Hematopoietic multipotent progenitor cell treated with erythropoietin and hydrocortisone succinate and interleukin-3 and kit ligand, for 6 days (in vitro differentiated cells): ENCODE measurements at regions not wholly inside any gene's neighbourhood (a gene's known extent, or its start where the extent isn't known, plus 50 kb on each side); places are given as distances from the start of the nearest gene placed in this dataset.

ENCODE experiments used
- DNase-seq: peaks from one replicate; pipeline ENCODE4 v3.0.0-alpha.2; 2015

DNA sequence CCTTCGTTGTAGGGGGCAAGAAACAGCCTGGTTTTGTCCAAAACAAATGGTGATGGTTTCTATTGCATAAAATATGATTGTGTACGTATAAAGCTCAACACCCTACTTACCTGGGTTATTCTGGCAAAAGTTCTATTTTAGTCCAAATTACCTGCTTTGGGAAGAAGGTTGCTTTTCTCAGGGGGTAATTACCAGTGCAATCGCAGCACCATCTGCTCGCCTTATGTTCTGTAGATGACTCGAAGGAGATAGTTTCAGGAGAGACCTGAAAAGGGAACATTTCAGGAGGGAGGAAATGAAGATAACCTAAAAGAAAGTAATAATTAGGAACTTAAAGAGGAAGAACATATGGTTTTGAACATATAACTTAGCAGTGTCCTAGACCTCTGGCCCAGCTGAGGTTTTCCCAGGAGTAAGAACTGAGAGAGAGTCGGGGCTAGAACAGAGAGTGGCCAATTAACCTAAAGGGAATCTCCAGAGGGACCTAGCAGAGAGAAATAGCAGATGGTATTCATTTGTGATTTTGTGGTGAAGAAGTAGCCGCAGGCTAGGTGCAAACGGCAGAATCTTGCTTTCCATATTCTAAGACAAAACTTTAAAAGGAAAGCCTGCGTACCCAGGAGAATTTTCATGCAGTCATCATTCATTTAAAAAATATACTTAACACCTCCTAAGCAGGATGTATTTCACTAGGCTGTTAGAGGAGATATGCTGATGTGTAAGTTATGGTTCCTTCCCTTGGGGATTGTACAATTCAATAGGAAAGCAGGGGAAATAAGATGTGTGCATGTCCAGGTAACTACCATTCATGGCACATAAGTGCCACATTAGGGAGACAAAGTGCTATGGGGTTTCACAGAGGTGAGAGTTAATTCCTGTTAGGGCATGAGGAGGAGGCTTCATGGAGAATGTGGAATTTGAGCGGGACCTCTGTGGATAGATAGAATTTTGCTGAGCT lies 113.0 kb upstream of the SLC10A2 start:
- DNase-seq: no peak

GRCh38 chr13:103174966-103175365 lies 108.7 kb upstream of the SLC10A2 start:
- DNase-seq: no peak

GRCh38 chr13:103168901-103169508 lies 102.8 kb upstream of the SLC10A2 start:
- no peak for DNase-seq

DNA sequence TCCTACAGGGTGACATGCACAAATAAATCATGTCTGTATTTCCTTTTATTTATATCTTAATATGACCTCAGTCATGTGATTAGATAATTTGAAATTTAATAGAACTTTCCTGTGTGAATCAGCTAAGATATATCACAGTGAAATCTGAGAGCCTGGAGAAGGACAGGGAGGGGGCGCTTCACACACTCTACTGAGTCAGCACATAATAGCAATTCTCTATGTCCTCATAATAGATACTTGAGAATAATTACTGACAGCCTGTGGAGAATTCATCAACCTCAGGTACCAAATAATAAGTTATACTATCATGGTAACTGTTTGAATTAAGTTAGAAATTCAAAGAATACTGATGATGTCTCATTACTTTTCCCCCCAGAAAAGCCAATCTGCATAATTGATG lies 98.0 kb upstream of the SLC10A2 start:
- no peak for DNase-seq

GRCh38 chr13:103161476-103161875 lies 95.3 kb upstream of the SLC10A2 start:
- DNase-seq: no peak

GRCh38 chr13:103157434-103158145 lies 91.4 kb upstream of the SLC10A2 start:
- no peak for DNase-seq

GRCh38 chr13:103157016-103157415 lies 90.8 kb upstream of the SLC10A2 start:
- no peak for DNase-seq

- no peak for DNase-seq
These were observed 90.3 kb upstream of the SLC10A2 start for GRCh38 chr13:103156346-103156998.

DNA sequence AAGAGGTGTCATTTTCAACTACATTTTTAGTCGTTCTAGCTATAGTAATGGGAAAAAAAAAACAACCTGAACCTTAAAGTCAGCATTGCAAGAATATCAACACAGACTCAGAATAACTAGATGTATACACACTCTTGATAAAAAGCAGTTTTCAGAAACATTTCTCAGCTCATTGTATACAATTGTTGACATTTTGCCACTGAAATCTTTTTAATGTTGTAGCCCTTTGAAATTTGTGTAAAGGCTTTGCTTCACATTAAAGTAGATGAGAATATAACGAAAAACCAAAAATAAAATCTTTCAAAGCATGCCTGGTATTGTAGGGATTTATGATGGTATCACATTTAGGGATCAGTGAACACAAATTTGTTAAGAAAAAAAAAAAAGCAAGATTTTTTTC lies 87.2 kb upstream of the SLC10A2 start:
- no peak for DNase-seq

DNA sequence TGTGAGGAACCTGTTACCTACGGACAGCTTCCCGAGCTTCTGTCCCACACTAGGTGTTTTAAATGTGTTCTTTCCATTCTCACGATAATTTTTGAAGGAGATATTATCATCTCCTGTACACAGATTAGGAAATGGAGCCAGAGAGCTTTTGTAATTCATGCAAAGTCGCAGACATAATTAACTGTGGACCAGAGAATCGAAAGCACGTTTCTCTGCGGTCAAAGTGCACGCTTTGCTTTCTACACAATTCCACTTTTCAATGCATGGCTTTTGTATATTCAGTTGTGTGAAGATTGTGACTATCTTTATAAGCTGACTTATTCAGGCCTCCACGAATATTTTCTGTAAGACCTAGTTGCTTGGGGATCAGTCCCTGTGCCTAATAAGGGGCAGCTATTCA lies 81.7 kb upstream of the SLC10A2 start:
- no peak for DNase-seq

GRCh38 chr13:103145442-103145841 lies 79.2 kb upstream of the SLC10A2 start:
- no peak for DNase-seq

GRCh38 chr13:103143432-103143831 lies 77.2 kb upstream of the SLC10A2 start:
- DNase-seq: no peak

DNA sequence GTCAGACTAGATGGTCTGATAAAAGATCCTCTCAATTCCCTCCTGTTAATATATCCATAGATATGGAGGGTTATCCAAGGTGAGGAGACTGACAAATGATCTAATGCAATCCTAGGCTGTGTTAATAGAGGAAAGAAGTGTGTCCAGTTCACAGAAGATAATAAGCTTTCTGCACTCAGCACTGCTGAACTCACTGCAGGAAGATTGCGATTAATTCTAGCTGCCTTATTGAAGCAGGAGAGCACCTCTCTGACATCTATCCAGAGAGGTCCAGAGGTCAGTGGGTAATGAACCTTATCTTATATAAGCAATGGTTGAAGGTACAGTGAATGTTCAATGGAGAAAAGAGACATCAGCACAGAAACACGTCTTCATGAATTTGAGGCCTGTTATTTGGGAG lies 75.9 kb upstream of the SLC10A2 start:
- DNase-seq: no peak

GRCh38 chr13:103140001-103140671 lies 73.9 kb upstream of the SLC10A2 start:
- DNase-seq: peak; percentile 60

DNA sequence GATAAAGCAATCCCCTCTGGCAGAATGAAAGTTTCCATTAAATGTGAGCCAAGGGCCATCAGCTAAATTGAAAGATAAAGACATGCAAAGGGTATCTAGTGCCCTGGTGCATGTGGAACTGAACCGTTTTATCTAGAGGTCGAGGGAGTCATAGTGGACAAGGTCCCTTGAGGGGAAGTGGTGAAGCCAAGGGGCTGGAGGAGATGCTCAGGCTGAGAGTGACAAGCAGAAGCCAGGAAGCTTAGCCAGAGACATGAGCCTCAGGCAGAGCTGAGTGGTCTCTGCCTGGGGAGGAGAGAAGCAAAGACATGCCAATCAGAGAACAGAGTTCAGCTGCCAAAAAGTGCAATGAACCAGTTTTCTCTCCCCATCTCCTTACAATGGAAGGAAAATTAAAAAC lies 68.1 kb upstream of the SLC10A2 start:
- no peak for DNase-seq

DNA sequence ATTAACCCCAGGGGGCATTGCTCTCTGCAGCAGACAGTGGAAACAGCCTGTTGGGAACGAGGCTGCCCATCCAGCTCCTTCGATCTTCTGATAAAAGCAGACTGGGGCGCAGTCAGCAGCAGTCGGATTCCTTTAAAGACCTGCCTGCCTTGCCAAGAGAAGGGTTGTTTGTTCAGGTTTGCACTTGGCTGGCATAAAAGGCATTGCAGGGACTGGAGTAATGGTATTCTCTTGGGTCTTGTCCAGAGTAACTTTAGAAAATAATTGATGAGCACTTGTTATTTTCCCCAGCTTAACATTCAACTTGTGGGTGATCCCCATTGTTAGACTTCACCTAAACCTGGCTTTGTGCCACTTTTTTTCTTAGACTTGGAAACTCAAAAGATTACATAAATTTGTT lies 67.3 kb upstream of the SLC10A2 start:
- no peak for DNase-seq

- DNase-seq: no peak
These were observed 64.5 kb upstream of the SLC10A2 start for GRCh38 chr13:103130681-103131210.

DNA sequence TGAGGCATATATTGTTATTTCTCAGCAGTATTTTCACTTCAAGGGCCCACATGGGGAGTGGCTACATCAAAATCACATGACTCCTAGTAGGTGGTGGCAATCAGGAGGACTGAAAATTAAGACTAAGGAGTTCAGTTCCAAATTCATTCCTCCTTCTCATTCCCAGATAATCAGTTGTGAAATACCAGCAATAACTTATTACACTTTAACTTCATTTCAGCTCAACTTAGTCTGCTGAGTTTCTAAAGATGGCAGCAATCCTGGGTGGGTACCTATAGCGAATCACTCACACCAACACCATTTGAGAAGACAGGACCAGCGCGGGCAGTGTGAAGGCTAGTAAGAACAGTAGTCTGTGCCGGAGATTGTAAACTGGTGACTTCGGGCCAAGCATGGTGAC lies 63.9 kb upstream of the SLC10A2 start:
- DNase-seq: no peak
